ENCODE measurements at regions not wholly inside any gene's neighbourhood (a gene's known extent, or its start where the extent isn't known, plus 50 kb on each side); places are given as distances from the start of the nearest gene placed in this dataset.
"Not testable (repeated sequence)": the region's sequence is repeated elsewhere in the genome, so short reads cannot be mapped to it uniquely, and the experiment has no call there.

GRCh38 chr1:147071142-147071541, 101.1 kb downstream of the PRKAB2 start:
- no peak for DNase-seq

DNA sequence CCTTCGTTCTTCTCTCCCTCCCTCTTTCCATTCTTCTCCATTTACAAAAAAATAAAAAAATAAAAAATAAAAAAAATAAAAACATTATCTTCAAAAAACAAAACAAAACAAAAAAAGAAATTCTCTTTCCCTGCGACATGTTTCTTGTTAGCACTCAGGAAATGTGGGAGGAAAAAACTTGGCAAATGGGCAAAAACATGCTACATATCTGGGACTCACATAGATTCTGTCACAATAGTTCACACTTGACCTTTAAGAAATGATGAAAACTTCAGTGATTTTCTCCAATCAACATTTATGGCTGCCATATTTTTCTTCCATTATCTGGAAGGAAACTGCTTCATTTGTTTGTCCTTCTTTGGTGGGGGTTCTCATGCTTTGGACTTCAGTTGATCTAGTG, 109.3 kb downstream of the PRKAB2 start:
- DNase-seq, result no peak

- not testable (repeated sequence) for DNase-seq
Observed at GRCh38 chr1:147061880-147062279, 110.4 kb downstream of the PRKAB2 start.

DNA sequence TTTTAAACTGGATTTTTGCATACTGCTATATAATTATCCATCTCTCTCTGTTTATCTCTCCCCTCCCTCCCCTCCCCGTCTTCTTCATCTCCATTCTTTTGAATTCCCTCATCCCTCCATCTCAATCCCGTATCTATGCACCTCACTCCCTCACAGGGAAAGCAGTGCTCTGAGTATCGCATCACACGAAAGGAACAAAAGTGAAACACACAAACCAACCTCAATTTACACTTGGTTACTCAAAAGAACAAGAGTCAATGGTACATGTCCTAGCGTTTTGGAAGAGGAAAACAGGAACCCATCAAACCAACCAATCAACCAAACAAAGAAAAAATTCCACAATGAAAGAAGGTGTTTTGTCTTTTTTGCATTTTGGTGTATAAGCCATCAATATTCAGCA, 115.1 kb downstream of the NBPF12 start:
- DNase-seq, result no peak

DNA sequence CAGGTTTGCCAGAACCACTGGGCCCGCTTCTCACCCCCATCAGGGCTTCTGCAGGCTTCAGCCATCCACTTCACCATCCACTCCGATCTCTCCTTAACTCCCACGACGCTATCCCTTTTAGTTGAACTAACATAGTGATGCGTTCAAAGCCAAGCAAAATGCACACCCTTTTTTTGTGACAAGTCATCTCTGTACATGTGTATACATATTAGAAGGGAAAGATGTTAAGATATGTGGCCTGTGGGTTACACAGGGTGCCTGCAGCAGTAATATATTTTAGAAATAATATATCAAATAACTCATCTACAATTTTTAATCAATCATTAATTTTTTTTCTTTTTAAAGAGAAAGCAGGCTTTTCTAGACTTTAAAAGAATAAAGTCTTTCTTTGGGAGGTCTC, 114.6 kb downstream of the NBPF12 start:
- DNase-seq, result no peak

DNA sequence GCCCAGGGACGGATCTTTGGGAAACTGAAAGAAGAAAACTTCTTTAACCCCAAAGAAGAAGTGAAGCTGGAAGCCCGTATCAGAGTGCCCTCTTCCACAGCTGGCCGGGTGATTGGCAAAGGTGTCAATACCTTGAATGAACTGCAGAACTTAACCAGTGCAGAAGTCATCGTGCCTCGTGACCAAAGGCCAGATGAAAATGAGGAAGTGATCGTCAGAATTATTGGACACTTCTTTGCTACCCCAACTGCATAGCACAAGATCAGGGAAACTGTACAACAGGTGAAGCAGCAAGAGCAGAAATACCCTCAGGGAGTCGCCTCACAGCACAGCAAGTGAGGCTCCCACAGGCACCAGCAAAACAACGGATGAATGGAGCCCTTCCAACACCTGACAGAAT, 114.0 kb downstream of the NBPF12 start:
- no peak for DNase-seq

DNA sequence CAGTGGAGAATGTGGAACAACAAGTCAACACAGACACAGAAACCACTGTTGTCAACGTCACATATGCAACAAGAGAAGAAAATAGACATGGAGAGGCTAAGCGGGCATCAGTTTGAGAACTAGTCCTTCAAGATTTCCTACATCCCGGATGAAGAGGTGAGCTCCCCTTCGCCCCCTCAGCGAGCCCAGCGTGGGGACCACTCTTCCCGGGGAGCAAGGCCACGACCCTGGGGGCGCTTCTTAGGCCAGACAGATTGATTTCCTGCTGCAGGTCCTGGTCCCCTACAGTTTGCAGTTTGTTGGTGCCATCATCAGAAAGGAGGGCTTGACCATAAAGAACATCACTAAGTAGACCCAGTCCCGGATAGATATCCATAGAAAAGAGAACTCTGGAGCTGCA, 113.0 kb downstream of the NBPF12 start:
- DNase-seq, result no peak

DNA sequence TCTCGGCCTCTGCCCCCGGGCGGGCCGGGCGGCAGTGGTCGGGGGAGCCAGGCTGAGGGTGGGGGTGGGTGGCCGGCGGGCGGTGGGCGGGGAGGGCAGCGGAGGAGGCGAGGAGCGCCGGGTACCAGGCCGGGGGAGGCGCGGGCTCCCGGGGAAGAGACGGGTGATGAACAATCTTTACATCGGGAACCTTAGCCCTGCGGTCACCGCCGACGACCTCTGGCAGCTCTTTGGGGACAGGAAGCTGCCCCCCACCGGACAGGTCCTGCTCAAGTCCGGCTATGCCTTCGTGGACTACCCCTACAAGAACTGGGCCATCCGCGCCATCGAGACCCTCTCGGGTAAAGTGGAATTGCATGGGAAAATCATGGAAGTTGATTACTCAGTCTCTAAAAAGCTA, 112.5 kb downstream of the NBPF12 start:
- no peak for DNase-seq

DNA sequence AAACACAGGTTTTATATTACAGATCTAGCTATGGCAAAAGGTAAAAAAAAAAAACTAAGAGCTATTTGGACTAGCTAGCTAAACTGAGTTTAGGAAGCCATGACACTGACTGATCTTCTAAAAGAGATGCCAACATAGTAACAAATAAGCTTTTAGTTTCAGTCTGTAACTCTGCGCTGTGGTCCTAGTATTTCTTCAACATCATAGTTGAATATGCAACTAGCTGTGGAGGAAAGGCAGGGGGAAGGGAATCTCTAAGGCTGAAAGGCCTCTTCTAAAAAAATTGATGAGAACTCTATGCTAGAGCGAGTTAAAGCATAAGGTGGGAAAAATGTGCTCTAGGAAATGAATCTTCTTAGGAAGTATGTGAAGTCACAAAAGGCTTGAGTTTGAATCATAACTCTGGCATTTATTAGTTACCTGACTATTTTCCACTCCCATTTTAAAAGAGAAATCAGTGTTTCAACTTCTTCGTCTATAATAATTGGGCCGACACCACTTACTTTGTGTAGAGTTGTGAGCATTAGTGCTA, 108.8 kb downstream of the NBPF12 start:
- DNase-seq, result not testable (repeated sequence)

GRCh38 chr1:147046189-147046862, 108.2 kb downstream of the NBPF12 start:
- no peak for DNase-seq
